WTC11 (cell line): ENCODE measurements at regions not wholly inside any gene's neighbourhood (a gene's known extent, or its start where the extent isn't known, plus 50 kb on each side); places are given as distances from the start of the nearest gene placed in this dataset.

ENCODE experiments used
- FOXJ3 ChIP-seq: sonication (generic); formaldehyde crosslinking; IDR thresholded peaks from 2 replicates; pipeline ENCODE4 v1.9.0; 2021; ENCODE audit warnings: missing genetic modification reagents, mild to moderate bottlenecking, borderline replicate concordance
- FOXK1 ChIP-seq: sonication (generic); formaldehyde crosslinking; IDR thresholded peaks from 2 replicates; pipeline ENCODE4 v1.8.0; 2022; ENCODE audit warnings: mild to moderate bottlenecking, moderate library complexity, missing genetic modification reagents
- GABPB1 ChIP-seq: sonication (generic); formaldehyde crosslinking; IDR thresholded peaks from 2 replicates; pipeline ENCODE4 v1.8.1; 2023; ENCODE audit warnings: mild to moderate bottlenecking, missing genetic modification reagents
- JUN ChIP-seq: sonication (generic); formaldehyde crosslinking; IDR thresholded peaks from 2 replicates; pipeline ENCODE4 v1.8.0; 2023; ENCODE audit warnings: mild to moderate bottlenecking, missing genetic modification reagents
- NFE2L1 ChIP-seq: sonication (generic); formaldehyde crosslinking; IDR thresholded peaks from 2 replicates; pipeline ENCODE4 v1.8.1; 2023; ENCODE audit warnings: missing genetic modification reagents
- RELA ChIP-seq: sonication (generic); formaldehyde crosslinking; IDR thresholded peaks from 2 replicates; pipeline ENCODE4 v1.8.1; 2022; ENCODE audit warnings: missing genetic modification reagents, mild to moderate bottlenecking, borderline replicate concordance
- TCF7 ChIP-seq: sonication (generic); formaldehyde crosslinking; IDR thresholded peaks from 2 replicates; pipeline ENCODE4 v1.8.0; 2022; ENCODE audit warnings: mild to moderate bottlenecking, low read depth, missing genetic modification reagents, moderate library complexity
- ZBTB43 ChIP-seq: sonication (generic); formaldehyde crosslinking; IDR thresholded peaks from 2 replicates; pipeline ENCODE4 v1.8.1; 2023; ENCODE audit warnings: mild to moderate bottlenecking, missing genetic modification reagents
- ZNF416 ChIP-seq: fragments of 250-450 bp; sonication (Bioruptor Pico); IDR thresholded peaks from 2 replicates; pipeline ENCODE4 v1.9.0; 2021; ENCODE audit warnings: mild to moderate bottlenecking, inconsistent platforms
- TF ChIP-seq, protein P1 (sequence below): sonication (generic); formaldehyde crosslinking; conservative IDR thresholded peaks from 2 replicates; pipeline ENCODE4 v1.8.1; 2022; ENCODE audit warnings: mild to moderate bottlenecking, missing genetic modification reagents
- TF ChIP-seq, protein P2 (sequence below): fragments of 200-600 bp; IDR thresholded peaks from 2 replicates; pipeline ENCODE4 v1.8.0; 2022; ENCODE audit warnings: antibody characterized with exemption
- TF ChIP-seq, protein P3 (sequence below): sonication (generic); formaldehyde crosslinking; IDR thresholded peaks from 2 replicates; pipeline ENCODE4 v1.8.0; 2022; ENCODE audit warnings: mild to moderate bottlenecking, missing genetic modification reagents

DNA sequence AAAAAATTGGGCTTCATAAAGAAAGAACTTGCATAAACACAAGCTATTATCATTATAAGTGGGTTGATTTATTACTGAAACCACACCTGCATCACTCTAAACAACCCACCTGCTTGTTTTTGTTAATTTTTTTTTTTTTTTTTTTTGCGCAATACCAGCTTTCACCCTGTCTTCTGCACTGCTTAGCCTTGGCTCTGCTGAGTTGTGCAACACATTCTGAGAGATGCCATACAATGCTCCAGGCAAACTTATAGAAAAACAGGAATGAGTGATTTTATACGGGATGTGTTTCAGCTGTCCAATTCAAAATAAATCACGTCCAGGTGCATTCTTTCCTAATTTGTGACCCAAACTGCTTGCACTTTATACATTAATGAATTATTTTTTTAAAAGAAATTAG, 923.6 kb downstream of the GATA3 start:
- TF ChIP-seq FOXJ3 (CRISPR knock-in tag) (no peak), GABPB1 (CRISPR knock-in tag) (no peak), NFE2L1 (no peak), FOXK1 (CRISPR knock-in tag) (no peak), JUN (CRISPR knock-in tag) (no peak), ZNF416 (CRISPR knock-in tag) (no peak), ZBTB43 (no peak), RELA (no peak), TCF7 (no peak)
- TF ChIP-seq, protein P1, sequence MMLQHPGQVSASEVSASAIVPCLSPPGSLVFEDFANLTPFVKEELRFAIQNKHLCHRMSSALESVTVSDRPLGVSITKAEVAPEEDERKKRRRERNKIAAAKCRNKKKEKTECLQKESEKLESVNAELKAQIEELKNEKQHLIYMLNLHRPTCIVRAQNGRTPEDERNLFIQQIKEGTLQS (CRISPR knock-in tag) = no peak
- TF ChIP-seq, protein P2, sequence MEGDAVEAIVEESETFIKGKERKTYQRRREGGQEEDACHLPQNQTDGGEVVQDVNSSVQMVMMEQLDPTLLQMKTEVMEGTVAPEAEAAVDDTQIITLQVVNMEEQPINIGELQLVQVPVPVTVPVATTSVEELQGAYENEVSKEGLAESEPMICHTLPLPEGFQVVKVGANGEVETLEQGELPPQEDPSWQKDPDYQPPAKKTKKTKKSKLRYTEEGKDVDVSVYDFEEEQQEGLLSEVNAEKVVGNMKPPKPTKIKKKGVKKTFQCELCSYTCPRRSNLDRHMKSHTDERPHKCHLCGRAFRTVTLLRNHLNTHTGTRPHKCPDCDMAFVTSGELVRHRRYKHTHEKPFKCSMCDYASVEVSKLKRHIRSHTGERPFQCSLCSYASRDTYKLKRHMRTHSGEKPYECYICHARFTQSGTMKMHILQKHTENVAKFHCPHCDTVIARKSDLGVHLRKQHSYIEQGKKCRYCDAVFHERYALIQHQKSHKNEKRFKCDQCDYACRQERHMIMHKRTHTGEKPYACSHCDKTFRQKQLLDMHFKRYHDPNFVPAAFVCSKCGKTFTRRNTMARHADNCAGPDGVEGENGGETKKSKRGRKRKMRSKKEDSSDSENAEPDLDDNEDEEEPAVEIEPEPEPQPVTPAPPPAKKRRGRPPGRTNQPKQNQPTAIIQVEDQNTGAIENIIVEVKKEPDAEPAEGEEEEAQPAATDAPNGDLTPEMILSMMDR = no peak
- TF ChIP-seq, protein P3, sequence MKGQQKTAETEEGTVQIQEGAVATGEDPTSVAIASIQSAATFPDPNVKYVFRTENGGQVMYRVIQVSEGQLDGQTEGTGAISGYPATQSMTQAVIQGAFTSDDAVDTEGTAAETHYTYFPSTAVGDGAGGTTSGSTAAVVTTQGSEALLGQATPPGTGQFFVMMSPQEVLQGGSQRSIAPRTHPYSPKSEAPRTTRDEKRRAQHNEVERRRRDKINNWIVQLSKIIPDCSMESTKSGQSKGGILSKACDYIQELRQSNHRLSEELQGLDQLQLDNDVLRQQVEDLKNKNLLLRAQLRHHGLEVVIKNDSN = no peak
